B cell (primary cell): ENCODE measurements at regions not wholly inside any gene's neighbourhood (a gene's known extent, or its start where the extent isn't known, plus 50 kb on each side); places are given as distances from the start of the nearest gene placed in this dataset.

Source experiments
- ATAC-seq: fragments of 200-7000 bp; cut with Tn5 transposase; one replicate; pipeline ENCODE4 v1.10.0; 2021; ENCODE audit warnings: low read depth, mild to moderate bottlenecking, moderate number of reproducible peaks, moderate library complexity
- CTCF ChIA-PET: fragments of 350-600 bp; sonication (Branson Sonifier 250); formaldehyde crosslinking; loops from one replicate; lab custom pipeline; 2021; ENCODE audit warnings: antibody characterized with exemption, inconsistent platforms; lab: Charles Lee
- POLR2A ChIA-PET: fragments of 350-600 bp; sonication (Branson Sonifier 250); formaldehyde crosslinking; loops from one replicate; lab custom pipeline; 2021; ENCODE audit warnings: antibody characterized with exemption; lab: Charles Lee
- DNase-seq: peaks from one replicate; pipeline ENCODE4 v3.0.0; 2013
- H2AFZ ChIP-seq: 2 replicates; pipeline ENCODE4 v1.6.1; 2012; ENCODE audit warnings: mild to moderate bottlenecking, low read depth, low read length; ENCODE audit not compliant: insufficient read depth, poor library complexity, severe bottlenecking
- H3K27ac ChIP-seq, 2 donors: 1 replicate in 1 of 2; 2 replicates in 1 of 2; pipeline ENCODE4 v1.5.1; 2012 to 2013; ENCODE audit warnings: low read length in 2 of 2, mild to moderate bottlenecking in 2 of 2, moderate library complexity in 1 of 2
- H3K27me3 ChIP-seq, 4 experiments: fragments of 200-600 bp in 1 of 4; sonication (generic) in 1 of 4; replicated peaks in 1 of 4; 1 replicate in 2 of 4; 2 replicates in 2 of 4; pipeline versions ENCODE4 v1.6.1 to v1.7.0; 2013 to 2016; ENCODE audit warnings: low read length in 3 of 4, mild to moderate bottlenecking in 2 of 4, mixed read lengths in 1 of 4, moderate library complexity in 1 of 4; ENCODE audit not compliant: insufficient read depth in 4 of 4, control insufficient read depth in 3 of 4; ENCODE audit errors: control extremely low read depth in 1 of 4
- H3K36me3 ChIP-seq, 2 experiments: replicated peaks in 1 of 2; 1 replicate in 1 of 2; 2 replicates in 1 of 2; pipeline versions ENCODE4 v1.6.1 to v1.7.1; 2013; ENCODE audit warnings: low read length in 1 of 2; ENCODE audit not compliant: insufficient read depth in 2 of 2, control insufficient read depth in 1 of 2; ENCODE audit errors: control extremely low read depth in 1 of 2, extremely low read depth in 1 of 2
- H3K4me1 ChIP-seq, 2 donors: fragments of 200-600 bp in 1 of 2; sonication (generic) in 1 of 2; 1 replicate in 1 of 2; 2 replicates in 1 of 2; pipeline versions ENCODE4 v1.5.1 to v1.6.1; 2013 to 2017; ENCODE audit warnings: low read length in 2 of 2; ENCODE audit not compliant: control insufficient read depth in 2 of 2, insufficient read depth in 2 of 2
- H3K4me2 ChIP-seq: replicated peaks from 2 replicates; pipeline ENCODE3; 2012; ENCODE audit warnings: mild to moderate bottlenecking, low read depth, low read length; ENCODE audit not compliant: poor library complexity, severe bottlenecking
- H3K4me3 ChIP-seq, 5 experiments: fragments of 200-600 bp in 1 of 5; sonication (generic) in 1 of 5; 1 replicate in 3 of 5; 2 replicates in 2 of 5; pipeline versions ENCODE4 v1.5.1 to v1.7.0; 2011 to 2016; ENCODE audit warnings: low read length in 4 of 5, mild to moderate bottlenecking in 4 of 5, low read depth in 2 of 5, control low read depth in 1 of 5, moderate library complexity in 1 of 5; ENCODE audit not compliant: insufficient read depth in 1 of 5; ENCODE audit errors: control extremely low read depth in 1 of 5, extremely low read depth in 1 of 5
- H3K79me2 ChIP-seq: fragments of 200-600 bp; sonication (generic); one replicate; pipeline ENCODE4 v1.6.0; 2016; ENCODE audit warnings: low read length; ENCODE audit not compliant: control insufficient read depth, insufficient read depth
- H3K9ac ChIP-seq: fragments of 200-600 bp; sonication (generic); 2 replicates; pipeline ENCODE4 v1.6.1; 2017; ENCODE audit warnings: mild to moderate bottlenecking, low read length, moderate library complexity
- H3K9me3 ChIP-seq, 3 donors: one replicate each; pipeline versions ENCODE4 v1.6.1 to v1.7.1; 2013; ENCODE audit warnings: low read length in 2 of 3; ENCODE audit not compliant: control insufficient read depth in 2 of 3, insufficient read depth in 1 of 3; ENCODE audit errors: control extremely low read depth in 1 of 3
- H4K20me1 ChIP-seq: 2 replicates; pipeline ENCODE4 v1.6.0; 2012; ENCODE audit warnings: mild to moderate bottlenecking, low read length; ENCODE audit not compliant: insufficient read depth, control insufficient read depth, poor library complexity, severe bottlenecking
- H3K27ac Mint-ChIP-seq: one replicate; pipeline ENCODE4 v1.8.0; 2021; ENCODE audit warnings: mixed read lengths
- H3K27me3 Mint-ChIP-seq: one replicate; pipeline ENCODE4 v1.8.0; 2021; ENCODE audit warnings: mixed read lengths
- H3K4me1 Mint-ChIP-seq: one replicate; pipeline ENCODE4 v1.8.0; 2021; ENCODE audit warnings: mixed read lengths
- H3K4me3 Mint-ChIP-seq: one replicate; pipeline ENCODE4 v1.8.0; 2021; ENCODE audit warnings: mixed read lengths
- H3K9me3 Mint-ChIP-seq: one replicate; pipeline ENCODE4 v1.8.0; 2022; ENCODE audit warnings: mixed read lengths; ENCODE audit not compliant: insufficient read depth
- CTCF ChIP-seq: fragments of 200-600 bp; IDR thresholded peaks from one replicate; pipeline ENCODE4 v1.8.0; 2022; ENCODE audit warnings: antibody characterized with exemption, mild to moderate bottlenecking
- EZH2 ChIP-seq: IDR thresholded peaks from 2 replicates; pipeline ENCODE4 v1.6.1; 2012; ENCODE audit warnings: borderline replicate concordance, low read depth, mild to moderate bottlenecking, moderate library complexity, low read length; ENCODE audit not compliant: insufficient read depth, poor library complexity, severe bottlenecking
- WGBS: methylation state at CpG from one replicate; pipeline ENCODE4 v1.1.5; 2013; ENCODE audit warnings: missing lambda C conversion rate; ENCODE audit not compliant: insufficient coverage; 5-methylcytosine and 5-hydroxymethylcytosine counted together
- intact Hi-C: fragments of 100-400 bp; cut with micrococcal nuclease; formaldehyde crosslinking; loops from one replicate; pipeline ENCODE4 v1.10.0; 2022

GRCh38 chr5:50576265-50576664 is 90.2 kb upstream of the PARP8 start:
- Mint-ChIP-seq H3K27ac (no peak overlapping the region), H3K4me3 (no peak overlapping the region)
- ATAC-seq, result no peak

DNA sequence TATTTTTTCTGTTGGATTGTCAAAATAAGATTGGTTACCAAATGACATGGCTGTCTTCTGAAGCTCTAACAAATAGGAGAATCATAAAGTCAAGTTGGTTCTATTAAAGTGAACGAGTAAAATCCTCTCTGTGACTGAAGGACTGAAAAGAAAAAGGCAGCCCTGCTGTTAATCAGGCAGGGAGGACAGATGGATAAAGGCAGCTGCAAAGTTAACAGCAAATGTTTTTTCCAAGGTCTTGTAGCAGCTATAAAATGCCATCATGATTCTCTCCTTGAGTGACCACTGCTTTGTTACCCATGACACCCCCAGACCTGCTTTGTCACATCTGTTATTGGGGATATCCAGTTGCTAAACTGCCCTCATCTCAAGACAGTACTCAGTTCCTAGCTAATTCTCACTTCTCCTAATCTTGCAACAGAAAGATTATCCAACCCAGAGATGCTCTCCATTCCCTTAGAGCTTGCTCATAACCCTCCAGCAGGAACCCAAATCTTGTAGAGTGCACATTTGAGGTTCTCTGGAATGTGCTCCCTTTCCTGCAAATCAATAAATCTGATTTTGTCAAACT is 89.7 kb upstream of the PARP8 start:
- no peak overlapping the region for H2AFZ ChIP-seq
- peak overlapping the region; percentile 37 for H3K27ac Mint-ChIP-seq

More at GRCh38 chr5:50576265-50576664, 90.2 kb upstream of the PARP8 start:
- no peak for TF ChIP-seq EZH2
- no peak for TF ChIP-seq CTCF
- H3K4me1 Mint-ChIP-seq, result peaks cover 4% of the 10 kb centered on the region
- H3K27ac ChIP-seq, result no peak overlapping the region
- ChIA-PET CTCF (no interaction called here), POLR2A (no interaction called here)
- H3K4me2 ChIP-seq, result no peak overlapping the region
- no peak overlapping the region for H3K9ac ChIP-seq
- intact Hi-C loops, result no loop called here
- no peaks in the 10 kb centered on the region for H3K36me3 ChIP-seq
- H3K9me3 Mint-ChIP-seq, result no peaks in the 10 kb centered on the region
- H3K9me3 ChIP-seq, result no peaks in the 10 kb centered on the region
- DNase-seq, result no peak
- no peak overlapping the region for H2AFZ ChIP-seq
- no peaks in the 10 kb centered on the region for H3K79me2 ChIP-seq
- no peaks in the 10 kb centered on the region for H3K4me1 ChIP-seq
- H3K27me3 Mint-ChIP-seq, result no peaks in the 10 kb centered on the region
- H3K27me3 ChIP-seq, result no peaks in the 10 kb centered on the region
- no peak overlapping the region for H3K4me3 ChIP-seq
- H4K20me1 ChIP-seq, result no peaks in the 10 kb centered on the region

More for the DNA sequence above, 89.7 kb upstream of the PARP8 start:
- DNase-seq (no peak), ATAC-seq (no peak)
- H3K36me3 ChIP-seq, result no peaks in the 10 kb centered on the region
- H3K79me2 ChIP-seq, result no peaks in the 10 kb centered on the region
- no peaks in the 10 kb centered on the region for H3K9me3 ChIP-seq
- H3K27me3 Mint-ChIP-seq, result peaks cover under 1% of the 10 kb centered on the region
- TF ChIP-seq EZH2 (no peak), CTCF (no peak)
- H3K4me2 ChIP-seq, result no peak overlapping the region
- no peak overlapping the region for H3K4me3 ChIP-seq
- H3K9ac ChIP-seq, result no peak overlapping the region
- H3K27ac ChIP-seq, result no peak overlapping the region
- no peaks in the 10 kb centered on the region for H4K20me1 ChIP-seq
- H3K4me1 Mint-ChIP-seq, result peaks cover 4% of the 10 kb centered on the region
- H3K4me3 Mint-ChIP-seq, result no peak overlapping the region
- CTCF ChIA-PET, result no interaction called here
- no peaks in the 10 kb centered on the region for H3K4me1 ChIP-seq
- no peaks in the 10 kb centered on the region for H3K9me3 Mint-ChIP-seq
- no CpG with 5 or more reads among the region's 1 CpG for WGBS
- intact Hi-C loops, result no loop called here
- H3K27me3 ChIP-seq, result no peaks in the 10 kb centered on the region
- POLR2A ChIA-PET, result no interaction called here
